Adipose tissue (tissue), 3 donors: ENCODE measurements at regions not wholly inside any gene's neighbourhood (a gene's known extent, or its start where the extent isn't known, plus 50 kb on each side); places are given as distances from the start of the nearest gene placed in this dataset.

Experiments
- H3K27ac ChIP-seq: one replicate; pipeline ENCODE4 v1.5.1; 2013; ENCODE audit warnings: low read depth, low read length
- WGBS, 3 donors: extraction: QIAGEN DNeasy Blood & Tissue Kit; methylation state at CpG; one replicate each; pipeline ENCODE4 v1.1.7; 2013; 5-methylcytosine and 5-hydroxymethylcytosine counted together
- donor health status: healthy with polysubstance abuse.
- donor health status: Bipolar disorder and iron deficiency.
- donor health status: healthy.

DNA sequence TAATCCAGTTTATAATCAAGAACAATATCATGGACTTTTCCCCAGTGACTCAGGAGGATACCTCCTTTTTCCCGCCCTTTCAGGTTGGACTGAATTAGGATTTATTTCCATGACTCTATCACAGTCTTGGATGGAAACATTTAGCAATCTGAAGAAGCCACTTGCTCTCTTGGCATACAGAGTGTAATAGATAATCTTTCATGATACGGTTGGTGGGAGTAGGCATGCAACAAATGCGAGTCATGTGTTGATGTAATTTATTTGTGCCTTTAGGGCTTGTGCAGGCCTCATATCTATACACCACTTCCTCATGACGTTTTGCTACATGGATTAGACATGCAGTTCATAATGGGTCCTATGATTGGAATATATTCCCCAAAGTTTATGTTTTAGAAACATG is 54.2 kb upstream of the MCTP2 start:
- no peak overlapping the region for H3K27ac ChIP-seq
- 47 to 88% (median 64%) methylated on average over 4 of the region's 4 CpGs for WGBS, 3 donors

DNA sequence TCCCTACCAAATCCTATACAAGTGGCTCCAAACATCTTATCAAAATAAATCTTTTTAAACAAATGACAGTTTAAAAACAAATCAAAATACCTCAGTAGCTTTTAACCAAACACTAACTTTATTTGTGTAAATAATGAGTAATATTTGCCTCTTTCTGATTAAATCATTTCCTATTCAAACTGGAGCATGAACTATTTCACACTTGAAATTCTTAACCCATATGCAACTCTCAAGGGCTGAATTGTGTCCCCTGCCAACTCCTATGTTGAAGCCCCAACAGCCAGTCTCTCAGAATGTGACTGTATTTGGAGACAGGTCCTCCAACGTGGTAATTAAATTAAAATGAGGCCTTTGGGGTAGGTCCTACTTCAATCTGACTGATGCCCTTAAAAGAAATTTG is 55.9 kb upstream of the MCTP2 start:
- no peak overlapping the region for H3K27ac ChIP-seq
- 50 to 72% (median 70%) methylated on average over 1 of the region's 1 CpG for WGBS, 3 donors

DNA sequence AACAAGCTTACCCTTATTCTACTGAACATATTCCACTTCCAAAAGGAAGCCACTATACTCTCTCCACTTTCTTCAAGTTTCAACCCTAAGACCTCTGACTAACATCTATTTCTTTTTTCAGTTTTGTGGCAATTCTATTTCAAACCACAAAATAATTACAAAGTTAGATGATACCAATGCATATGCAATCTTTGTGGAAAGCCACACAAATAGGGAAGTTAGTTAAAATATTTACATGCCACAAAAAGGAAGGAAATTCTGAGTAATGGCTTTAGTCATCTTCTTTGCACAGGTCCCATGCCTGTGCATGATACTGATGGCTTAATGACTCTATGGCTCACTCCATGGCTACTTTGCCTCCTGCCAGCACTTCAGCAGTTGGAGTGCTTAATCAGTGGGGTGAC is 57.0 kb upstream of the MCTP2 start:
- H3K27ac ChIP-seq: no peak overlapping the region

DNA sequence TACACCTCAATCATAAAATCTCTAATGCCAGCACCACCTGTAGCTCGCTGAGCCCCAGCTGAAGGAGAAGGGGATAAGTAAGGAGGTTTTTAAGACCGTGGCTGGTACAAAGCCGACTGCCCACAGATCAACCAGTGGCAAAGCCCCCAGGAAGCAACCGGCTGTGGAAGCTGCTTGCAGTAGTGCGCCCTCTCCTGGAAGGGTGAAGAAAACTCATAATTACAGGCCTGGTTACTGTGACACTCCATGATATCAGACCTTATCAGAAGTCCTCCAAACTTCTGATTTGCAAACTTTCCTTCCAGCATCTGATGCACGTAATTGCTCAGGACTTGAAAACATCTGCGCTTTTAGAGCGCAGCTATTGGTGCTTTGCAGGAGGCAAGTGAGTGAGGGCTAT is 63.1 kb upstream of the MCTP2 start:
- WGBS, 3 donors: 83 to 89% (median 86%) methylated on average over 8 of the region's 8 CpGs

DNA sequence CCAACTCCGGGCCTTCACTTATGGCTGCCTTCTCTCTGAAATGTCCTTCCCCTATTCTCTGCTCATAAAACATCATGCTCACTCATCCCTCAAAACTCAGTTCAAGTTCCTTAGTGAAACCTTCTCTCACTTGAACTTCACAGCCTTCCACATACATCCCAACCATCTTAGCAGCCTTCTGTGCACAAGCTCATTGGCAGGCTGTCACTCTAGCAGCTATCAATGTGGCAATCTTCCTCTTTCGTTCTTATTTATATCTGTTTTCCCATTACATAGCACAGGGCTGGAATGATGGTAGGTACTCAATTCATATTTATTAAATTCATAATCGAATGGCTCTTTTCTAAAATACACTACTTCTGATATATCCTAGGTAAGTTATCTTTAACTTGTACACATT is 66.4 kb upstream of the MCTP2 start:
- no peak overlapping the region for H3K27ac ChIP-seq
- 76 to 79% (median 78%) methylated on average over 3 of the region's 3 CpGs for WGBS, 3 donors

More for the DNA sequence above, 63.1 kb upstream of the MCTP2 start:
- no peak overlapping the region for H3K27ac ChIP-seq

DNA sequence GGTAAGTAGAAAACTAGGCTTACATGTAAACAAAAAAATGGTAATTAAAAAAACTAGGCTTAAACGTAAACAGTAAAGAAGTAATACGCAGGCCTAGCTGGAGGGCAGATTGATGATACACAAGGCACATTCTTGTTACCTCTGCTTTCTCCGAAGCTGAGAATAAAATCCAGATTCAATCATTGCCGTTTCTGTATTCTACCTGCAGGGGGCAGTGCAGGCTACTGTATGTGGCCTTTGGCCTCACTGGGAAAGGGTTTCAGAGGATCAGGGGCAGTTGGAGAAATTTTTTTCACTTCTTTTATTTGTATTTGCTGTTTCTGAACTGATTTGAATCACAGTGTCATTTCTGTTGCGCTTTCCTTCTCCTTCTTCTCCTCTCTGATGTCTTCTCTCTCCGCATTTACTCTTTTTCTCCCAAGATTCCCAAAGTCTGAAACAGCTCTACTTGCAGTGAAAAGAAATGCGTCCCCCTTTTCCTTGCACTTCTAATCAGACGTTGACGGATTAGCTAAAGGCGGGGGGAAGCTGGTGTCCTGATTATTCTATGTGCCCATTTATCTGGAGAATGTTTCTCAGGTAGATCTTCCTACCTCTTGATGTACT is 67.1 kb upstream of the MCTP2 start:
- no peak overlapping the region for H3K27ac ChIP-seq

DNA sequence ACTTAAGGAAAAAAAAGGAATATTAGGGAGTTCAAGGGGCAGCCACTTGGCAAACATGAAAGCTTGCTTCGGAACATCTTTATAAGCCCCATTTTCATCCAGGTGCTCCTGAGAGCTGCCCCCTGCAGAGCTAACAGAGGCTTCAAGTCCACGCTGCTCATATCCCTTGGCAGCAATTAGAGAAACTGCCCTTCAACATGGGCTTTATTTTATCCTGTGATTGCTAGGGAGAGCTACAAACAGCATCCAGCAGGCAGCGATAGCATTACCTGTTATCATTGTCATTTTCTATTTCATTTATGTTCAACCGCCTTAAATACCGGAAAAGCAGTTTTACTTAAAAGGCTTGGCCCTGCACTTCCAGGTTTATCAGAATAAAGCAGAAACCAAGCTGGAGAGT is 68.4 kb upstream of the MCTP2 start:
- no peak overlapping the region for H3K27ac ChIP-seq

More for the DNA sequence above, 67.1 kb upstream of the MCTP2 start:
- 39 to 50% (median 49%) methylated on average over 10 of the region's 10 CpGs for WGBS, 3 donors

DNA sequence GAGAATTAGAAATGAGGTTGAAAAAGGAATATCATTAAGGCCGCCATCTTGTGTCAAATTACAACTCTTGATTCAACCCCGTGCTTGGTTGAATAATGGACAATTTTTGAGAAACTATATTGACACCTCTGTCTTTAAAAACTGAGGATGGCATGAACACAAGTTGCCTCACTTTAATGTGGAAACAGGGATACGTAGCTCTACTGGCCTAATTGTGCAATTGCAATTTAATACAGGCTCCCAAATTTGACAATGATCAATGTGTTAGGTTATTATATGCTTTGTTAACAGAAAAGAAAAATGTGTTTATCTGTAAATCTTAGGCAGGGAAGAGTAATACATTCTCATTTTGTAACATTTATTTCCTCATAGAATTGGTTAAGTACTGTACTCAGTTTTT is 77.1 kb upstream of the MCTP2 start:
- 80 to 85% (median 81%) methylated on average over 3 of the region's 3 CpGs for WGBS, 3 donors
- no peak overlapping the region for H3K27ac ChIP-seq

More for the DNA sequence above, 68.4 kb upstream of the MCTP2 start:
- 87 to 92% (median 91%) methylated on average over 5 of the region's 5 CpGs for WGBS, 3 donors

DNA sequence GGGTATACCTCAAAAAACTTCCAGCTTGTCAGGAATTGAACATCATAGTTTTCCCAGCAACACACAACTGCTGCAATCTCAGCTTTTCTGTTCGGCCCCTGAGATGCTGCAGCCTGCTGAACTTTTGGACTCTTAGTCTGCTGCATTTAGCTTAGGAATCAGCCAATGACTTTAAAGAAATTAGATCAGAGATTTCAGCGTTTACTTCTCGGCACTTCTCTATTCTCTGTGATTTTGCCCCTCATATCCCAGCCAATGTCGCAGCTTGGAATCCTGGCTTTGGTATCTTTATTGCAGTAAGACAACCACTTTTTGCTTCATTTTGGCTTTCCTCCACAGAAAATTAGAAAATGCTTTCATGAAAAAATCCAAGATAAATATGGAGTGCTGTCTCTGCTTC is 86.3 kb upstream of the MCTP2 start:
- H3K27ac ChIP-seq: no peak overlapping the region
- 60 to 74% (median 69%) methylated on average over 4 of the region's 4 CpGs for WGBS, 3 donors

DNA sequence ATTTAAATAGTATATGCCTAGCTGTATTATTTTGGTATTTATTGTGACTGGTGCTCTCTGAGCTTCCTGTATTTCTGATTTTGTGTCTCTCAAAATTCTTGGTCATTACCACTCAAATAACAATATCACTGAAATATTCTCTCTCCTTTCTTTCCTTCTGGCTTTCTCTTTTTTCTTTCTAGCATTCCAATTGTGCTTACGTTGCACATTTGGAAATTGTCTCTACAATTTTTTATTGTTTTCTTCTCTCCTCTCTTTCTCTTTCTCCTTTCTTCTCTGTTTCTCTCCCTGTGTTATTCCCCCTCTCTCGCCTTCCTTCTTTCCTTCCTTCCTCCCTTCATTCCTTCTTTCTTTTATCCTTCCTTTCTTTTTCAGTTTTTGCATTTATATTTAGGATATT is 89.6 kb upstream of the MCTP2 start:
- WGBS, 3 donors: 92 to 93% (median 92%) methylated on average over 2 of the region's 2 CpGs
- no peak overlapping the region for H3K27ac ChIP-seq

DNA sequence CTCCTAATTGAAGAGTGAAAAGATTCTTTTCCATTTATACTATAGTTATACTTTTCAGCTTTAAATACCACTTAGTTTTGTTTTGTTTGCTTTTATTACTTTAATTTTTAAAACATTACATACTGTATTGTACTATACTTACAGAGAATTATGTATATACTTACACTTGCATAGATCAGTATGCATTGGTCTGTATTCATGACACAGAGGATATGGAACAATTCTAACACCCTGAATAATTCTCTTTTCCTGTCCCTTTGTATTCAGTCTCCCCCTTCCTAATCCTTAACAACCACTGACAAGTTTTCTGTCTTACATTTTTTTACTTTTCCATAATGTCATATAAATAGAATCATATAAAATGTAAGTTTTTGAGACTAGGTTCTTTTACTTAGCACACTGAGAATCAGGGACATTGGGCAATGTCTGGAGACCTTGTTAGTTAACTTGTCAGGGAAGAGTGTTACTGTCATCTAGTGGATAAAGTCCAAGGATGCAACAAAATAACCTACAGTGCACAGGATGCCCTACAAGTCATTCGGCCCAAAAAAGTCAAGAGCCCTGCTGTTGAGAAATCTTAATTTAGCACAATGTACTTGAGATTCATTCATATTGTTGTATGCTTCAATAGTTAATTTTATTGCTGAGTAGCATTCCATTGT is 95.7 kb upstream of the MCTP2 start:
- no peak overlapping the region for H3K27ac ChIP-seq
- WGBS, 3 donors: 36 to 44% (median 41%) methylated on average over 1 of the region's 1 CpG

DNA sequence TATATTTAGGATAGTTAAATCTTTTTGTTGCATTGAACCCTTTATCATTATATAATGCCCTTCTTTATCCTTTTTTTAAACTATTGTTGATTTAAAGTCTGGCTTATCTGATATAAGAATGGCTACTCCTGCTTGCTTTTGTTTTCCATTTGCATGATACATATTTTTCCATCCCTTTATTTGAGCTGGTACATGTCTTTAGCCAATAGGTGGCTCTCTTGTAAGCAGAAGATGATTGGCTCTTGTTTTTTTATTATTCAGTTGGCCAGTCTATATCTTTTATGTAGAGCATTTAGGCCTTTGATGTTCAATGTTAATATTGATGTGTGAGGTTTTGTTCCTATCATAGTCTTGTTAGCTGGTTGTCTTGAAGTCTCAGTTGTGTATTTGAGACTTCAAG is 99.5 kb upstream of the MCTP2 start:
- H3K27ac ChIP-seq: no peak overlapping the region

DNA sequence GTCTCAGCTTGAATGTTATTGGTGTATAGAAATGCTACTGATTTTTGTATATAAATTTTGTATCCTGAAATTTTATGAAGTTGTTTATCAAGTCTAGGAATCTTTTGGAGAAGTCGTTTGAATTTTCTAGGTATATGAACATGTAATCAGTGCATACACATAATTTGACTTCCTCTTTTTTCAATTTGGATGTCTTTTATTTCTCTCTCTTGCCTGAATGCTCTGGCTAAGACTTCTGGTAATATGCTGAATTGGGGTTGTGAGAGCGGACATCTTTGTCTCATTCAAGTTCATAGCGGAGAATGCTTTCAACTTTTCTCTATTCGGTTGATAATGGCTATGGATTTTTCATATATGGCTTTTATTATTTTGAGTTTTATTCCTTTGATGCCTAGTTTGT is 100.9 kb upstream of the MCTP2 start:
- no peak overlapping the region for H3K27ac ChIP-seq
- 68 to 85% (median 81%) methylated on average over 4 of the region's 4 CpGs for WGBS, 3 donors

DNA sequence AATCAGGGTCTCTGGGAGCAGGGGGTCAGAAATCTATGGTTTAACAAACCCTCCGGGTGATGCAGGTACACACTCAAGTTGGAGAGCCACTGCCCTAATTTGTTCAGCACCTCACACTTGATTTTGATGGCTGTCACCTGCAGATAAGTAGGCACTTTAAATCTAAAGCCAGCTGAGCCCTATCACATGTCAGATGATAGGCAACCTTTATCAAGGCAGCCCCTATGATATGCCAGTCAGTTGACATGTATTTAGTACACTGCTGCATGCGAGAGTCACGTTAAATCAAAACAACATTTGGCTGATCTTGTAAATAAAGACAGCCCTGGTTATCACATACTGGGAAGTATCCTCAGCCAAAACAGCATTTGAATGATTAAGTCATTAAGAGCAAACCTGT is 104.4 kb upstream of the MCTP2 start:
- H3K27ac ChIP-seq: no peak overlapping the region
- 50 to 82% (median 80%) methylated on average over 3 of the region's 3 CpGs for WGBS, 3 donors

DNA sequence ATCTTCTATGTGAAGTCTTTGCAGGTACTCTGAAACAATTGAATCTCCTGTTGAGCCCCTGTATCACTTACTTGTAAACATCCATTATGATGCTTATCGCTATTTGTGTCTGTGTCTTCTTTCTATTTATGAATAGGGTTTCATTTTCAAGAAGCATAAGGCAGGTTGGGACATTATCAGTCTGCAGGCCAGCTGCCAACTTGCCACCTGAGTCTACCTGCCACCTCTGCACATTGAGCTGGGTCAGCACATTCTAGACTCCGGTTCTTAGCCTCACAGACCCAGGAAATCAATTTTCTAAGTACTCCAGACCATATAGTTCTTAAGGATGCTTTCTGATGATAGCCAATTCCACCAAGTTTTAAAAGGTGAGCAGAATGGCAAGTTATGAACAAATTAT is 105.7 kb upstream of the MCTP2 start:
- 72 to 92% (median 91%) methylated on average over 2 of the region's 2 CpGs for WGBS, 3 donors
- H3K27ac ChIP-seq: no peak overlapping the region

DNA sequence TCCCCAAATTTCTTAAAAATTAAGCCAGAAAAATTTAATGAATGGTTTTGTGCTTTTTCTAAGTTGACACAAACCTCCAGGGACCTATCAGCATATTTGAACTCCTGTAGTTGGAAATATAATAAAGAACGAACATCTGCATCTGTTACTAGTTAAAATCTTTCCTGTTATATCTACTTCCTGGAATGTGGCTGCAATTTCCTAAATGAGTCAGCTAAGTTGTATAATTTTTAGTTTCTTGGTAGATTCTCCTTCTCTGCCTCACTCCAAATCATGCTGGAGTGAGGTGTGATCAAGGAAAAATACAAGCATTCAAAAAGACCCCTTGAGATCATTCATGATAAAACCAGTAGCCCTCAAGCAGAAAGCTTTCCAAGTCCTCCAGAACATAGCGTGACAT is 106.2 kb upstream of the MCTP2 start:
- WGBS, 3 donors: 32 to 67% (median 33%) methylated on average over 2 of the region's 2 CpGs
- no peak overlapping the region for H3K27ac ChIP-seq

DNA sequence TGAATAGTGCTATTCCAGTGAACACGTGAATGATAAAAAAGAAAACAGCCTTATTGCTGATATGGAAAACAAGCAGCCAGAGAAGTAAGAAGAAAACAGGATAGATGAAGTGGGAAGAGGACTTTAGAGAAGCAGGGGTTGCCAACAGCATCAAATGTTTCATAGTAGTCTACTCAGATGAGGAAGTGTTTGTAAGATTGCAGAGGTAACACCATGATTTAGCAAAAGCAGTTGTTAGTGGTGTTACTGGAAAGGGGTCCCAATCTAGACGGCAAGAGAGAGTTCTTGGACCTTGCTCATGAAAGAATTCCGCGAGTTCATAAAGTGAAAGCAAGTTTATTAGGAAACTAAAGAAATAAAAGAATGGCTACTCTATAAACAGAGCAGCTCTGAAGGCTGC is 108.8 kb upstream of the MCTP2 start:
- WGBS, 3 donors: 61 to 74% (median 73%) methylated on average over 4 of the region's 4 CpGs
- no peak overlapping the region for H3K27ac ChIP-seq

DNA sequence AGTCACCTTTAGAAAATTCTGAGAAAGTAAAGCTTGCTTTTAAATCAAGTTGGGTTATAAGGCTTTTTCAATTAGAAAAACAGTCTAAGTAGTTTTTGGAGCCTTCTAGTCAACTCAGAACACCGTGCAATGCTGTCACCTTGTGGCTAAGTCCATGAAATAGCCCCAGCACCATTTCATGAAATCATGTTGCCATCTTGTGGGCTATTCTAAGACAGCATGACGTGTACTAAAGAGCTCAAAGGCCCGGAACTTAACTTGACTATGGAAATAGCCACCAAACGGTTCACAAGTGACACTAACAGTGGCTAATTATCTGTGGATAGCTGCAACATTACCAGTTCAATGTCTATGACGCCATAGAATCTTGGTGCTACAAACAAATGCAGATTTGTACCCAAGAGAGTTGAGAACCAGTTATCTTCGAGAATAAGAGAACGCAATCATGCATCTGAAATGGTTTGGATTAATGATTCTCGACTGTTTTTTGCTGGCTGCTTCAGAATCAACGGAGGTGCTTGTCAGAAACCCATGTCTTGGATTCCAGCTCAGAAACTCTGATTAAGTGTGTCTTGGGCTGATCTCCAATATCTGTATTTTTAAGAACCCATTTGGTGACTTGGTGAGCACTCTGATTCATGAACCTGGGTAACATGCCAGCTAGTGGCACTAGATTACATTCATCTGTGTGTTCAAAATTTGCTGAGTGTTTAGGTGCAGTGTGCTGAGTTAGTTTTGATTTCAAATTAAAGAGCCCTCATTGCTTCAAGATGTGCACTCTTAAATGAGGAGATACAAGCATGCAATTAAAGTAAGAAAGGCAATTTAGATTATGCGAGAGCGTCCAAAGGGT is 111.2 kb upstream of the MCTP2 start:
- no peak overlapping the region for H3K27ac ChIP-seq
- WGBS, 3 donors: 46 to 49% (median 48%) methylated on average over 11 of the region's 11 CpGs

DNA sequence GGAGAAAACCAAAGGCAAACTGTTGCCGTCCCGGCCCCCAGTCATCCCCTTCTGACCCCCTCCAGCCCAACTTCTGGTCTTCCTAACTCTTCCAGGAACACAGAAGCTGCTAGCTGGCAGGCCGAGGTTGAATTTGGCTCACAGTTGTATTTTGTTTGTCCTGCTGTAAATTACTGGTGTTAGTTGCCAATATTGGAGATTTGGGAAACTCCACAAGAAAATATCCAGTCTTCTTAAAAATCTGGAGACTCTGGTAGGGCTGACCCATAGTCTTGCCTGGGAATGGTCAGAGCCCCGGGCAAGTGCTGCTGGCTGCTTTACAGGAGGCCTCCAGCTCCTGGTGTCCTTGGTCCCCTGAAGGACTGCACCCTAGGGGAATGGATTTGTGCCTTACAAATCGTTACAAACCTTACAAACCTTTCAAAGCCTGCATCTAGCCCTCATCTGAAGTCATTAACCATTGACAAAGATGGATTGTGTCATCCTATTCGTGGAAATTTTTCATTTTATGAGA is 112.0 kb upstream of the MCTP2 start:
- 42 to 59% (median 48%) methylated on average over 6 of the region's 6 CpGs for WGBS, 3 donors
- H3K27ac ChIP-seq: no peak overlapping the region
